Transverse colon (tissue), 3 donors: ENCODE measurements at regions not wholly inside any gene's neighbourhood (a gene's known extent, or its start where the extent isn't known, plus 50 kb on each side); places are given as distances from the start of the nearest gene placed in this dataset.

Source experiments
- CTCF ChIP-seq, 5 experiments: fragments of 200-600 bp in 3 of 5; fragments of 450-650 bp in 2 of 5; sonication (generic) in 3 of 5; IDR thresholded peaks; 1 replicate in 2 of 5; 2 replicates in 3 of 5; pipeline ENCODE4 v1.5.1; 2016 to 2017; ENCODE audit warnings: antibody characterized with exemption in 5 of 5, inconsistent platforms in 3 of 5, mild to moderate bottlenecking in 2 of 5, moderate library complexity in 1 of 5
- POLR2A ChIP-seq: fragments of 450-650 bp; IDR thresholded peaks from one replicate; pipeline ENCODE4 v1.6.1; 2016; ENCODE audit warnings: antibody characterized with exemption, mild to moderate bottlenecking, moderate library complexity

DNA sequence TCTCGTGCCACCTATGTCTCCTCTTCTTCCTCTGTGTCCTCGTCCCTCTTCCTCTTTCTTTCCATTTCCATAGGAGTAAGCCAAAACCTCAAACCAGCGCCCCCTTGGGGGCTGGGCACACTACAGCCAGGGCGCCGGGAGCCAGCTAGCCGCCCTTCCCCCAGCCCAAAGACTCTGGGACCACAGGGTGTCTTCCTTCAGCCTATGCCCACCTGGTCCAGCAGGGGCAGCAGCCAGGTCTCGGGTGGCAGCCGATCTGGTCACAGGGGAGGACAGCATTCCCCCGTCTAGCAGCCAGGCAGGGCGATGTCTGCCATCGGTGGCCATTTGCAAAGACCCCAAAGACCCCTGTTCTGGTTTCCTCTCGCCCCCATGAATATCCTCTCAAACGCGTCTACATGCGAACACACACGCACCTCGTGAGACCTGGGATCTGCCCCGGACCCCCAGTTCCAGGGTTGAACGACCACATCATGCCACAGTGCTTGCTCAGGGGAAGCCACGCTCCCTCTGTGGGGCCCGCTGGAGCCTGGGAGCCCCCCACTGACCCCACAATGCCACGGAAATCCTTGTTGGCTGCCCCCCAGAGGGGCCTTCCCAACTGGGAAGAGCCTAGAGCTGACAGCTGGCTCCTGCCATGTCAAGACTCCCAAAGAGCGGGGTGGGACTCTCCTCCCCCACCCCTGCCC lies 546.0 kb upstream of the CCDC179 start:
- no peak for TF ChIP-seq POLR2A
- no peak for TF ChIP-seq CTCF (IDR thresholded peaks at IDR 0.05)
